Right cardiac atrium (tissue), 5 donors: ENCODE measurements at regions not wholly inside any gene's neighbourhood (a gene's known extent, or its start where the extent isn't known, plus 50 kb on each side); places are given as distances from the start of the nearest gene placed in this dataset.
A peak's percentile ranks its signal among the peaks of the same experiment; 100 is the strongest.

Experiments used
- ATAC-seq, 2 donors: fragments of 200-7000 bp; cut with Tn5 transposase; one replicate each; pipeline versions ENCODE4 v1.8.0 to v1.9.1; 2020; ENCODE audit warnings: moderate library complexity in 2 of 2, mild to moderate bottlenecking in 1 of 2
- DNase-seq, 3 donors: peaks; one replicate each; pipeline ENCODE4 v3.0.0-alpha.2; 2020
- H3K27ac ChIP-seq: one replicate; pipeline ENCODE4 v1.5.1; 2013; ENCODE audit warnings: mild to moderate bottlenecking, low read length, control low read depth, moderate library complexity
- H3K27me3 ChIP-seq: one replicate; pipeline ENCODE4 v1.6.1; 2013; ENCODE audit not compliant: control insufficient read depth, insufficient read depth
- H3K4me1 ChIP-seq: one replicate; pipeline ENCODE4 v1.6.1; 2013; ENCODE audit warnings: low read length; ENCODE audit not compliant: control insufficient read depth, insufficient read depth
- H3K4me3 ChIP-seq: one replicate; pipeline ENCODE4 v1.5.1; 2013; ENCODE audit warnings: low read length, control low read depth
- H3K9me3 ChIP-seq: one replicate; pipeline ENCODE4 v1.6.1; 2013; ENCODE audit warnings: low read length; ENCODE audit not compliant: control insufficient read depth
- WGBS: extraction: QIAGEN DNeasy Blood & Tissue Kit; methylation state at CpG from one replicate; pipeline ENCODE4 v1.1.7; 2013; 5-methylcytosine and 5-hydroxymethylcytosine counted together
- intact Hi-C, 4 donors: fragments of 100-400 bp; cut with DNase I; formaldehyde crosslinking; loops; one replicate each; pipeline versions ENCODE4 v1.11.0 to v1.14.0; 2022 to 2023
- donor health status: healthy with polysubstance abuse.
- donor health status: DM: no; HTN: yes; CAD: no.
- donor health status: DM: no; HTN: no; CAD: no.
- donor health status: DM: no; HTN: yes; CAD: no; lungs with severe emphysema.
- donor health status: DM: yes; HTN: yes; CAD: no.

- DNase-seq (no peak), ATAC-seq (no peak)
- no peaks in the 10 kb centered on the region for H3K27me3 ChIP-seq
- H3K27ac ChIP-seq, result no peak overlapping the region
- H3K4me1 ChIP-seq, result no peaks in the 10 kb centered on the region
- no peaks in the 10 kb centered on the region for H3K9me3 ChIP-seq
- intact Hi-C loops, result no loop called here
- H3K4me3 ChIP-seq, result no peak overlapping the region
- 79% methylated on average over 5 of the region's 5 CpGs for WGBS
Observed at GRCh38 chr2:40043641-40044040, 264.6 kb upstream of the THUMPD2 start.

GRCh38 chr2:40043191-40043590 lies 264.1 kb upstream of the THUMPD2 start:
- intact Hi-C loops, result no loop called here
- no peak for DNase-seq
- Histone ChIP-seq H3K4me3 (no peak overlapping the region), H3K9me3 (no peaks in the 10 kb centered on the region), H3K4me1 (no peaks in the 10 kb centered on the region), H3K27ac (no peak overlapping the region), H3K27me3 (no peaks in the 10 kb centered on the region)
- 84% methylated on average over 4 of the region's 4 CpGs for WGBS
- no peak for ATAC-seq

GRCh38 chr2:40041422-40042382 lies 262.6 kb upstream of the THUMPD2 start:
- ATAC-seq (no peak), DNase-seq (no peak)
- WGBS, result 42% methylated on average over 6 of the region's 6 CpGs
- no peak overlapping the region for H3K27ac ChIP-seq
- H3K9me3 ChIP-seq, result no peaks in the 10 kb centered on the region
- H3K27me3 ChIP-seq, result no peaks in the 10 kb centered on the region
- no peak overlapping the region for H3K4me3 ChIP-seq
- no peaks in the 10 kb centered on the region for H3K4me1 ChIP-seq
- intact Hi-C loops, result no loop called here

DNA sequence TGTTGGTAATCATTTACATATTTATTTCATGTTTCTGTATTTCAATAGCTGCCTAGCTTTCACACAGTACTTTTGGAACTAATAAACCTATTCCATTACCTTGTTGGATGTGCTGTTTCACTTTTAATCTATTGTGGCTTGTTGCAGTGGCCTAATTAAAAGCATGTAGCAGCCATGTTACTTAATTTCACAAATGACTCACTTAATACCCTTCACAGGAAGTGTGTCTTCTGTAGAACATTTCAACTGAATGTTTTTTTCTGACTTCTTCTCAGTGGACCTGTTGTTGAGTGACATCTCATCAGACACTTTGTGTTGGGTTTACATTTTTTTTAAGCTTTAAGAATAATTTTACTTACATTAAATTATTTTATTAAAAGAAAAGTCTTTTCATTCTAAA lies 260.5 kb upstream of the THUMPD2 start:
- no peak overlapping the region for H3K4me3 ChIP-seq
- H3K27ac ChIP-seq, result no peak overlapping the region
- intact Hi-C loops, result no loop called here
- ATAC-seq, result no peak
- H3K9me3 ChIP-seq, result no peaks in the 10 kb centered on the region
- DNase-seq, result no peak
- no peaks in the 10 kb centered on the region for H3K27me3 ChIP-seq
- no peaks in the 10 kb centered on the region for H3K4me1 ChIP-seq

DNA sequence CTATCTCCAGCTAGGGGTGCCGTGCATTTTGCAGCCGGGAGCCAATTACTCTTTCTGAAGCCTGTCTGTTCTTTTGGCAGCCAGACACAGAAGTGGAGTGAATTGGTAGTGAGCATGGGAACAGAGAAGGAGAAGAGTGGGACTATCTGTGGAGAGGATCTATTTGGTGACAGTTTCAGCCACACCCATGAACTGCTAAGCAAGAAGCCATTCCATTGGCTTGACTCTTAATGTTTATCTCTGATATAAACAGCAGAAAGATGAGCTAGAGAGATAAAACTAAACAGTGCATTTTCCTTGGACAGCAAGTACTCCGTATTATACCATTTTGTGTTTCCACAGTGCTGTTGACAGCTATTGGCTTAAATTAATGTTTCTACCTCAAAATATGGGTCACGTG lies 259.6 kb upstream of the THUMPD2 start:
- Histone ChIP-seq H3K27ac (no peak overlapping the region), H3K9me3 (no peaks in the 10 kb centered on the region), H3K27me3 (no peaks in the 10 kb centered on the region), H3K4me3 (no peak overlapping the region), H3K4me1 (no peaks in the 10 kb centered on the region)
- WGBS, result 62% methylated on average over 4 of the region's 4 CpGs
- no peak for DNase-seq
- no peak for ATAC-seq
- intact Hi-C loops, result no loop called here

- Histone ChIP-seq H3K4me1 (no peaks in the 10 kb centered on the region), H3K27me3 (no peaks in the 10 kb centered on the region), H3K9me3 (no peaks in the 10 kb centered on the region), H3K27ac (no peak overlapping the region), H3K4me3 (no peak overlapping the region)
- peak in 1 of 3 donors; percentile 31 for DNase-seq
- 57% methylated on average over 7 of the region's 7 CpGs for WGBS
- no peak for ATAC-seq
- intact Hi-C loops, result no loop called here
Observed at GRCh38 chr2:40037303-40037702, 258.2 kb upstream of the THUMPD2 start.

- ATAC-seq, result no peak
- Histone ChIP-seq H3K4me3 (no peak overlapping the region), H3K4me1 (no peaks in the 10 kb centered on the region), H3K27ac (no peak overlapping the region), H3K9me3 (no peaks in the 10 kb centered on the region), H3K27me3 (no peaks in the 10 kb centered on the region)
- intact Hi-C loops, result no loop called here
- no peak for DNase-seq
- 80% methylated on average over 2 of the region's 2 CpGs for WGBS
Observed at GRCh38 chr2:40036241-40036640, 257.2 kb upstream of the THUMPD2 start.

DNA sequence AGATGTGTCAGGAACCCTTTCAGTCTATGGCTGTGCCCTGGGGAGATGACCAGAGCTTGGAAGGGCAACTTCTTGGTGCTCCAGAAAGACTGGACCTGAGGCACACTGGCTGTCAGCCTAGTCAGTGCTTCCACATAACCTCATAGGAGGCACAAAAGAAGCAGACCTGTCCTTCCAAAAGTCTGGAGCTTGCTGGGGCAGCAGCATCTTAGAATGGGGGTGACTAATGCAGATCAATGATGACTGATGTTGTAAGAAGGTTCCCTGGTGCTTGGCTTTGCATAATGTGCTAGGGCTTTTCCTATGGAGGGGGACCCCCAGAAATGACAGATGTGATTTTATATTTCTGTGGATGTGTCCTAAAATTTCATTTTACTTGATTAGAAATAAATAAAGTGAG lies 255.7 kb upstream of the THUMPD2 start:
- ATAC-seq (no peak), DNase-seq (no peak)
- Histone ChIP-seq H3K4me3 (no peak overlapping the region), H3K27me3 (no peaks in the 10 kb centered on the region), H3K27ac (no peak overlapping the region), H3K9me3 (no peaks in the 10 kb centered on the region), H3K4me1 (no peaks in the 10 kb centered on the region)
- intact Hi-C loops, result no loop called here

DNA sequence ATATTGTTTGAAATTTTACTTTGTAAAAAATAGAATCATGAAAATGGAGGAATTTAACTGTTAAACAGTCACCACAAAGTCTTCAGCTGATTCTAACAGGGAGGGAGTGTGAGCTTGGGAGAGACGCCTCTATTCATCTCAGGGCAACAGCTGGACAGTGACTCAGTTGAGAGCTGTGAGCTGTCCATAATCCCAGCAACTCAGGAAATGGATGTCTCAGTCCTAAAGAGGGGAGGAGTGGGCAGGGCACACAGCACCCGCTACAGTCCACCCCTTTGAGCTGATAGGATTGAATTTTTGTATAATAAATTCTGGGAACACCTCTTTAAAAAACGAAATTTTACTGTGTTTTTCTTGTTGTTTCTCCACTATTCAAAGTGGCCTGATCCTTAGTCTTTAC lies 255.1 kb upstream of the THUMPD2 start:
- no peak for DNase-seq
- WGBS, result 74% methylated on average over 3 of the region's 3 CpGs
- no peak for ATAC-seq
- Histone ChIP-seq H3K27ac (no peak overlapping the region), H3K4me3 (no peak overlapping the region), H3K27me3 (no peaks in the 10 kb centered on the region), H3K9me3 (no peaks in the 10 kb centered on the region), H3K4me1 (no peaks in the 10 kb centered on the region)
- intact Hi-C loops, result no loop called here

DNA sequence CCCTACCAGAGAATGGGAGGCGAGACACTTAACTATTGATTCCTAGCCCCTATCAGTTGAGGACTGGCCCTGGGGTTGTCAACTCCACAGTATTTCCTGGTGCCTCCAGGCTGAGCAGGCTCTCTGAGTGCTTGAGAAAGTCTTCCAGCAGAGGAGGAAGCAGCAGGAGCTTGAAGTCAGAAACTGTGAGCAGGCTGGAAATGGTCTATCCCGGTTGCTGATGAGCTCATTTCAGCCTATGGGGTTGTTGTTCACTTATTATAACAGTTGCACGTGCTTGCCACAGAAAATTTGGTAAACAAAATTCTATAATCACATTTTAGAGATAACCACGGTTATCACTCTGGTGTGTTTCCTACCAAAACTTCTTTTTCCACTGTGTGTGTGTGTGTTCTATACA lies 254.7 kb upstream of the THUMPD2 start:
- no peak overlapping the region for H3K4me3 ChIP-seq
- H3K27ac ChIP-seq, result no peak overlapping the region
- H3K9me3 ChIP-seq, result no peaks in the 10 kb centered on the region
- no peaks in the 10 kb centered on the region for H3K27me3 ChIP-seq
- no peak for DNase-seq
- intact Hi-C loops, result no loop called here
- H3K4me1 ChIP-seq, result no peaks in the 10 kb centered on the region
- no peak for ATAC-seq
- 70% methylated on average over 4 of the region's 4 CpGs for WGBS

DNA sequence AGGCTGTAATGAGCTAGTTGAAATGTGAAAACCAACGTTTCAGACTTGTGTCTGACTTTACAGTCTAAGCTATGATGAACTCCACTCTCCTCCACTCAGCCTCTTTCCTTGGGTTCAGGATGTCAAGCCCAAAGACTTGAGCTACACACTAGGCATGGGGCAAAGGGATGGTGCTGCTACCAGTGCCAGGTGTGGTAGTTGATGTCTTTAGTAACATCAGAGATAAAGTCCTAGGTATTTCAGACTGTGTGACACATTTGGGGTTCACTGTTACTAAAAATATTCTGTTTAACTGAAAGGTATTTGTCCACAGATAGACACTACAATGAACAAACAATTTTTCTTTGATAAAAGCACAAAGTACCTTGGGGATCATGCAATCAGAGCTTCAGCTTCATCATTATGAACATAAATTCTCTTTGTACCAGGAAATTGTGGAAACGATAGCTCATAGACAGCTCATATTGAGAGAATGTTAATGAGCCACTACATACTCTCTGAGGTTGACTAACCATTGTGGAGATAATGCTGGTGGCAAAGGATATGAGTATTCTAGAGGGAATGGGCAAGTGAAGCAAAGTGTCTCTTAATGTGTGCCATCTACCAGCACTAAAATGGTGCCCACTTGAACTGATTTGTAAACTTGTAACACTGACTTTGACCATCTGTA lies 253.7 kb upstream of the THUMPD2 start:
- DNase-seq, result no peak
- ATAC-seq, result no peak
- intact Hi-C loops, result no loop called here
- no peak overlapping the region for H3K27ac ChIP-seq
- no peaks in the 10 kb centered on the region for H3K27me3 ChIP-seq
- no peaks in the 10 kb centered on the region for H3K4me1 ChIP-seq
- 79% methylated on average over 2 of the region's 2 CpGs for WGBS
- no peaks in the 10 kb centered on the region for H3K9me3 ChIP-seq
- no peak overlapping the region for H3K4me3 ChIP-seq
